ENCODE measurements at regions not wholly inside any gene's neighbourhood (a gene's known extent, or its start where the extent isn't known, plus 50 kb on each side); places are given as distances from the start of the nearest gene placed in this dataset.

- Histone ChIP-seq H3K9ac (ENCODE audit: low read length) (no peak overlapping the region), H3K27ac (ENCODE audit: low read length) (no peak overlapping the region), H3K4me2 (ENCODE audit: low read length) (no peak overlapping the region), H3K9me3 (ENCODE audit: insufficient read depth, low read length) (no peaks in the 10 kb centered on the region), H4K20me1 (ENCODE audit: insufficient read depth, low read length) (no peaks in the 10 kb centered on the region), H3K27me3 (ENCODE audit: low read depth, low read length) (no peaks in the 10 kb centered on the region), H3K4me3 (ENCODE audit: low read length) (no peak overlapping the region), H3K36me3 (replicated peaks; ENCODE audit: low read depth, low read length) (no peaks in the 10 kb centered on the region), H2AFZ (ENCODE audit: low read depth, low read length) (no peak overlapping the region), H3K79me2 (ENCODE audit: low read length) (no peaks in the 10 kb centered on the region), H3K4me1 (ENCODE audit: low read length) (no peaks in the 10 kb centered on the region)
- TF ChIP-seq EZH2phosphoT487 (IDR thresholded peaks at IDR 0.05; ENCODE audit: low read depth): no peak
- TF ChIP-seq CTCF (IDR thresholded peaks at IDR 0.05; ENCODE audit: low read depth, low read length): no peak; the same call in 1 of the 2 replicates
These were observed 120.9 kb upstream of the FOXN3 start for GRCh38 chr14:89537911-89538310.

- Histone ChIP-seq H3K4me1 (ENCODE audit: low read length) (no peaks in the 10 kb centered on the region), H3K36me3 (replicated peaks; ENCODE audit: low read depth, low read length) (no peaks in the 10 kb centered on the region), H3K9ac (ENCODE audit: low read length) (no peak overlapping the region), H3K9me3 (ENCODE audit: insufficient read depth, low read length) (no peaks in the 10 kb centered on the region), H3K4me2 (ENCODE audit: low read length) (no peak overlapping the region), H3K27me3 (ENCODE audit: low read depth, low read length) (no peaks in the 10 kb centered on the region), H2AFZ (ENCODE audit: low read depth, low read length) (no peak overlapping the region), H3K79me2 (ENCODE audit: low read length) (no peaks in the 10 kb centered on the region), H3K27ac (ENCODE audit: low read length) (no peak overlapping the region), H3K4me3 (ENCODE audit: low read length) (no peak overlapping the region), H4K20me1 (ENCODE audit: insufficient read depth, low read length) (no peaks in the 10 kb centered on the region)
- no peak for TF ChIP-seq CTCF (IDR thresholded peaks at IDR 0.05; ENCODE audit: low read depth, low read length)
- TF ChIP-seq EZH2phosphoT487 (IDR thresholded peaks at IDR 0.05; ENCODE audit: low read depth): no peak
These were observed 118.1 kb upstream of the FOXN3 start for GRCh38 chr14:89534902-89535685.

DNA sequence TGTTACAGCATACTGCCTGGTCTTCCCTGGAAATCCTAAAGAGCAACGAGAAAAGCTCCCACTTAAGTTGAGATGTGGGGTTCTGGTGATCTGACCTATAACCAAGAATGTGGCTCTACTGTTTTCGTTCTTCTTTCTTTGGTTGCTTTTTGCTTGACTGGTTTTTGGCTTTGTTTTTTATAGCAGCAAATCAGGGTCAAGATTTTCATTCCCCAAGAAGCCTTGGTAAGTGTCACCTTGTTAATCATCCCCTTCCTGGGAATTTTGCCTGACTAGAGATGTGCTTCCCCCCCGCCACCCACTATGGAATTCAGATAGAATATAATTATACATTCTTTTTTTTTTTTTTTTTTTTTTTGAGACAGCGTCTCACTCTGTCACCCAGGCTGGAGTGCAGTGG lies 116.7 kb upstream of the FOXN3 start:
- no peaks in the 10 kb centered on the region for H3K79me2 ChIP-seq (ENCODE audit: low read length)

DNA sequence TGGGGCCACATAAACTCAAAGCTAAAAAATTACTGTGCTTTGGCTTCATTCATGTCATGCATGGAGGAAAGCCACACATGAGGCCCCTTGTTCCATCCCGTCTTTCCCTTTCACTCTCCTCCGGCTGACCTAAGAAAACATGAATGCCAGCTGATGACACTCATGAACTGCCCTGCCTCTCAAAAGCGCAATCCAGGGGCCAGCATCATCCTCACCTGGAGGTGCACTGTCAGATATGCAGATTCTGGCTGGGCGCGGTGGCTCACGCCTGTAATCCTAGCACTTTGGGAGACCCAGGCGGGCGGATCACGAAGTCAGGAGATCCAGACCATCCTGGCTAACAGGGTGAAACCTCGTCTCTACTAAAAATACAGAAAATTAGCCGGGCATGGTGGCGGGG lies 116.1 kb upstream of the FOXN3 start:
- no peaks in the 10 kb centered on the region for H3K4me1 ChIP-seq (ENCODE audit: low read length)
- H3K79me2 ChIP-seq (ENCODE audit: low read length): no peaks in the 10 kb centered on the region
- H3K36me3 ChIP-seq (replicated peaks; ENCODE audit: low read depth, low read length): no peaks in the 10 kb centered on the region
- H3K4me2 ChIP-seq (ENCODE audit: low read length): no peak overlapping the region
- no peak overlapping the region for H2AFZ ChIP-seq (ENCODE audit: low read depth, low read length)
- no peaks in the 10 kb centered on the region for H3K9me3 ChIP-seq (ENCODE audit: insufficient read depth, low read length)
- H3K27me3 ChIP-seq (ENCODE audit: low read depth, low read length): no peaks in the 10 kb centered on the region
- H3K9ac ChIP-seq (ENCODE audit: low read length): no peak overlapping the region
- H3K27ac ChIP-seq (ENCODE audit: low read length): no peak overlapping the region
- no peaks in the 10 kb centered on the region for H4K20me1 ChIP-seq (ENCODE audit: insufficient read depth, low read length)
- no peak overlapping the region for H3K4me3 ChIP-seq (ENCODE audit: low read length)
- no peak for TF ChIP-seq EZH2phosphoT487 (IDR thresholded peaks at IDR 0.05; ENCODE audit: low read depth)
- TF ChIP-seq CTCF (IDR thresholded peaks at IDR 0.05; ENCODE audit: low read depth, low read length): no peak

More for the DNA sequence above, 116.7 kb upstream of the FOXN3 start:
- no peak overlapping the region for H3K4me3 ChIP-seq (ENCODE audit: low read length)
- H3K4me2 ChIP-seq (ENCODE audit: low read length): no peak overlapping the region
- H3K27ac ChIP-seq (ENCODE audit: low read length): no peak overlapping the region
- H3K36me3 ChIP-seq (replicated peaks; ENCODE audit: low read depth, low read length): no peaks in the 10 kb centered on the region
- no peak overlapping the region for H3K9ac ChIP-seq (ENCODE audit: low read length)
- no peak overlapping the region for H2AFZ ChIP-seq (ENCODE audit: low read depth, low read length)
- no peaks in the 10 kb centered on the region for H3K27me3 ChIP-seq (ENCODE audit: low read depth, low read length)
- H3K4me1 ChIP-seq (ENCODE audit: low read length): no peaks in the 10 kb centered on the region
- no peak for TF ChIP-seq CTCF (IDR thresholded peaks at IDR 0.05; ENCODE audit: low read depth, low read length)
- no peak for TF ChIP-seq EZH2phosphoT487 (IDR thresholded peaks at IDR 0.05; ENCODE audit: low read depth)
- H4K20me1 ChIP-seq (ENCODE audit: insufficient read depth, low read length): no peaks in the 10 kb centered on the region
- H3K9me3 ChIP-seq (ENCODE audit: insufficient read depth, low read length): no peaks in the 10 kb centered on the region

Data from OCI-LY3 (cell line).